Frontal cortex (tissue), 3 donors: ENCODE measurements at regions not wholly inside any gene's neighbourhood (a gene's known extent, or its start where the extent isn't known, plus 50 kb on each side); places are given as distances from the start of the nearest gene placed in this dataset.
"Not testable (repeated sequence)": the region's sequence is repeated elsewhere in the genome, so short reads cannot be mapped to it uniquely, and the experiment has no call there.

ENCODE experiments used
- DNase-seq, 2 donors: peaks; one replicate each; pipeline ENCODE4 v3.0.0; 2012; ENCODE audit warnings: low spot score in 2 of 2
- FAIRE-seq: peaks from 2 replicates; lab custom pipeline; 2012; peaks lifted over from hg19 to GRCh38; lab: Jason Lieb, UNC
- donor health status: control.
- donor health status: control.
- donor health status: control.

- FAIRE-seq (no peak), DNase-seq (no peak)
These were observed 756.7 kb upstream of the SLIT2 start for GRCh38 chr4:19494961-19495360.

GRCh38 chr4:19492606-19493005 lies 759.1 kb upstream of the SLIT2 start:
- FAIRE-seq (no peak), DNase-seq (no peak)

GRCh38 chr4:19486400-19486799 lies 765.3 kb upstream of the SLIT2 start:
- FAIRE-seq (no peak), DNase-seq (no peak)

- FAIRE-seq (no peak), DNase-seq (no peak)
These were observed 772.9 kb upstream of the SLIT2 start for GRCh38 chr4:19478791-19479190.

- FAIRE-seq: no peak
- DNase-seq: no peak
These were observed 778.1 kb upstream of the SLIT2 start for GRCh38 chr4:19473569-19473968.

GRCh38 chr4:19472666-19473065 lies 779.0 kb upstream of the SLIT2 start:
- DNase-seq: no peak
- FAIRE-seq: no peak

GRCh38 chr4:19470001-19470400 lies 781.7 kb upstream of the SLIT2 start:
- DNase-seq, FAIRE-seq: not testable (repeated sequence)

- no peak for DNase-seq
- FAIRE-seq: no peak
These were observed 789.6 kb upstream of the SLIT2 start for GRCh38 chr4:19462117-19462516.

GRCh38 chr4:19455850-19456602 lies 795.7 kb upstream of the SLIT2 start:
- DNase-seq: no peak
- no peak for FAIRE-seq

GRCh38 chr4:19455196-19455595 lies 796.5 kb upstream of the SLIT2 start:
- FAIRE-seq (no peak), DNase-seq (no peak)

- no peak for DNase-seq
- no peak for FAIRE-seq
These were observed 813.5 kb upstream of the SLIT2 start for GRCh38 chr4:19438233-19438632.

- FAIRE-seq (no peak), DNase-seq (no peak)
These were observed 814.7 kb upstream of the SLIT2 start for GRCh38 chr4:19437008-19437407.

GRCh38 chr4:19429684-19430083 lies 822.0 kb upstream of the SLIT2 start:
- FAIRE-seq (no peak), DNase-seq (no peak)

GRCh38 chr4:19425146-19425545 lies 826.6 kb upstream of the SLIT2 start:
- FAIRE-seq: no peak

GRCh38 chr4:19417256-19417655 lies 834.4 kb upstream of the SLIT2 start:
- DNase-seq: no peak
- FAIRE-seq: no peak

More at GRCh38 chr4:19425146-19425545, 826.6 kb upstream of the SLIT2 start:
- DNase-seq: no peak

GRCh38 chr4:19416146-19416545 lies 835.6 kb upstream of the SLIT2 start:
- DNase-seq: no peak
- no peak for FAIRE-seq

GRCh38 chr4:19408490-19408889 lies 843.2 kb upstream of the SLIT2 start:
- FAIRE-seq (no peak), DNase-seq (no peak)

GRCh38 chr4:19406789-19407188 lies 844.9 kb upstream of the SLIT2 start:
- FAIRE-seq: peak; percentile 79
- DNase-seq: no peak

- DNase-seq: no peak
These were observed 847.8 kb upstream of the SLIT2 start for GRCh38 chr4:19403786-19404370.

GRCh38 chr4:19402581-19403065 lies 849.1 kb upstream of the SLIT2 start:
- DNase-seq (no peak), FAIRE-seq (no peak)

More at GRCh38 chr4:19403786-19404370, 847.8 kb upstream of the SLIT2 start:
- no peak for FAIRE-seq

- DNase-seq: no peak
These were observed 850.2 kb upstream of the SLIT2 start for GRCh38 chr4:19401301-19402080.

More at GRCh38 chr4:19401301-19402080, 850.2 kb upstream of the SLIT2 start:
- FAIRE-seq: no peak
